ENCODE measurements at regions not wholly inside any gene's neighbourhood (a gene's known extent, or its start where the extent isn't known, plus 50 kb on each side); places are given as distances from the start of the nearest gene placed in this dataset.

GRCh38 chr4:188287169-188287894 lies 148.1 kb downstream of the TRIML1 start:
- no peak overlapping the region for H3K27ac ChIP-seq
- no peaks in the 10 kb centered on the region for H3K36me3 ChIP-seq
- H3K27me3 ChIP-seq: peaks cover 12% of the 10 kb centered on the region
- TF ChIP-seq, protein P1, sequence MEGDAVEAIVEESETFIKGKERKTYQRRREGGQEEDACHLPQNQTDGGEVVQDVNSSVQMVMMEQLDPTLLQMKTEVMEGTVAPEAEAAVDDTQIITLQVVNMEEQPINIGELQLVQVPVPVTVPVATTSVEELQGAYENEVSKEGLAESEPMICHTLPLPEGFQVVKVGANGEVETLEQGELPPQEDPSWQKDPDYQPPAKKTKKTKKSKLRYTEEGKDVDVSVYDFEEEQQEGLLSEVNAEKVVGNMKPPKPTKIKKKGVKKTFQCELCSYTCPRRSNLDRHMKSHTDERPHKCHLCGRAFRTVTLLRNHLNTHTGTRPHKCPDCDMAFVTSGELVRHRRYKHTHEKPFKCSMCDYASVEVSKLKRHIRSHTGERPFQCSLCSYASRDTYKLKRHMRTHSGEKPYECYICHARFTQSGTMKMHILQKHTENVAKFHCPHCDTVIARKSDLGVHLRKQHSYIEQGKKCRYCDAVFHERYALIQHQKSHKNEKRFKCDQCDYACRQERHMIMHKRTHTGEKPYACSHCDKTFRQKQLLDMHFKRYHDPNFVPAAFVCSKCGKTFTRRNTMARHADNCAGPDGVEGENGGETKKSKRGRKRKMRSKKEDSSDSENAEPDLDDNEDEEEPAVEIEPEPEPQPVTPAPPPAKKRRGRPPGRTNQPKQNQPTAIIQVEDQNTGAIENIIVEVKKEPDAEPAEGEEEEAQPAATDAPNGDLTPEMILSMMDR (IDR thresholded peaks at IDR 0.05): no peak
- no peak overlapping the region for H3K4me3 ChIP-seq (ENCODE audit: low read depth in 1 of 2, low read length in 1 of 2)
- no peaks in the 10 kb centered on the region for H3K9me3 ChIP-seq
- H3K4me1 ChIP-seq (ENCODE audit: control insufficient read depth in 1 of 2, insufficient read depth in 1 of 2, low read depth in 1 of 2, low read length in 1 of 2): no peaks in the 10 kb centered on the region

DNA sequence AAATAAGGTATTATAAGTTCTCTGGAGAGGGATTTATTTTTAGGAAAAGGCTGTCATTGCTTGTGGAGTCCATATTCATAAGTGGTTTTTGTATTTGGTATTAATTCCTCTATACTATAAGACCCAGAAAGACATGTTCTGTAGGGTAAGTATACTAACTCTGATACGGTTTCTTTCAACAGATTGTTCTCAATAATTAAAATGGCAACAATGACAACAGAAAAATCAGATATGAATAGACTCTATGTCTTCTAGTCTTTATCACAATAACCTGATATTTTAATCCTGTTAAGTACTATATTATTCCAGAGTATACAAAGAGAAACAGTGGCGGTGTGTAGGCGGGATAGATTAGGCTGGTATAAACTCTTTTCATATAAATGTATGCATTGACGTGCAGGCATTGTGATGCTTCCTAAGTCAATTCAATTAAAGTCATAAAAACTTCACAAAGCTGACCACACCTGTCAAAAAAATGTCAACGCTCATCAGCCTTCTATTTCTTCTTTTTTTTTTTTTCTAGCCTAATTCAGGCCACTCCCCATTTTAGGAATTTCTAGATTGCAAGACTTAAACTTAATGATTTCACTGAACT lies 150.4 kb downstream of the TRIML1 start:
- Histone ChIP-seq H3K36me3 (no peaks in the 10 kb centered on the region), H3K4me1 (ENCODE audit: control insufficient read depth in 1 of 2, insufficient read depth in 1 of 2, low read depth in 1 of 2, low read length in 1 of 2) (no peaks in the 10 kb centered on the region), H3K27ac (no peak overlapping the region), H3K4me3 (ENCODE audit: low read depth in 1 of 2, low read length in 1 of 2) (no peak overlapping the region), H3K27me3 (no peaks in the 10 kb centered on the region), H3K9me3 (no peaks in the 10 kb centered on the region)
- TF ChIP-seq, protein P1 (IDR thresholded peaks at IDR 0.05): no peak

DNA sequence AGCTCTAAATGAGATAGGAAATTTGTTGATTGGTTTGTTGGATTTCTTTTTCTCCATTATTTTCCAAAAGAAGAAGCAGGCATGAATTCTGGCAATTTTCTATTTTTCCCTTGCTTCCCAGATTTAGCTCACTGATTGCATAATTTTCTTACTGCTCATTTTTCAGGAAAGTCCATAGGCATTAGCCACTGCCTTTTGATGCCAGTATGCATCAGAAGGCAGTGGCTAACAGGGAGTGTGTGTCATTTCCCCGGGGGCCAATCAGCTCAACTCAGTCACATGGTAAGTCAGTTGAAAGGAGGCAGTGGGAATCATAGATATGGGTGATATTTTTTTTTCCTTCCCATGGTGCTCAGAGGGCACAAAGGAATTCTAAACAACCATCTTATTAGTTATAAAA lies 156.7 kb downstream of the TRIML1 start:
- Histone ChIP-seq H3K27me3 (no peaks in the 10 kb centered on the region), H3K36me3 (no peaks in the 10 kb centered on the region), H3K4me3 (ENCODE audit: low read depth in 1 of 2, low read length in 1 of 2) (no peak overlapping the region), H3K9me3 (no peaks in the 10 kb centered on the region), H3K4me1 (ENCODE audit: control insufficient read depth in 1 of 2, insufficient read depth in 1 of 2, low read depth in 1 of 2, low read length in 1 of 2) (no peaks in the 10 kb centered on the region), H3K27ac (no peak overlapping the region)
- TF ChIP-seq, protein P1 (IDR thresholded peaks at IDR 0.05): no peak

DNA sequence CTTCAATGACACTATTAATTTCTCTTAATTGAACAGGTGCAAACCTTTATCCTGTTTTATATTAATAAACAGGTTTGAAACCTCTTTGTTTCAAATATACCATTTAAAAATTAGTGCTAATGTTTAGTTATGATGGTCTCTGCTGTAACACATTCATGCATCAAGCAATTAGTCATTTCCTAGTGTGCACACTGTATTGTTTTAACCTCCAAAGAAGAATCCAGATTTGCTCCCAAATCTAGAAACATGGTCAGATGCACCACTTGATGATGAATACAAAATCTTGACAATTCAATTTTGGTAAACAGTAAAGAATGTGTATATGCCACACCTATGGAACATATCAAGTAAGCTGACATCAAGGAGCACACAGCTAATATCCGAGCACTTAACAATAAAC lies 157.1 kb downstream of the TRIML1 start:
- TF ChIP-seq, protein P1 (IDR thresholded peaks at IDR 0.05): no peak
- Histone ChIP-seq H3K36me3 (no peaks in the 10 kb centered on the region), H3K27me3 (no peaks in the 10 kb centered on the region), H3K4me1 (ENCODE audit: control insufficient read depth in 1 of 2, insufficient read depth in 1 of 2, low read depth in 1 of 2, low read length in 1 of 2) (no peaks in the 10 kb centered on the region), H3K9me3 (no peaks in the 10 kb centered on the region), H3K4me3 (ENCODE audit: low read depth in 1 of 2, low read length in 1 of 2) (no peak overlapping the region), H3K27ac (no peak overlapping the region)

GRCh38 chr4:188297873-188298272 lies 158.6 kb downstream of the TRIML1 start:
- H3K4me3 ChIP-seq (ENCODE audit: low read depth in 1 of 2, low read length in 1 of 2): no peak overlapping the region
- no peaks in the 10 kb centered on the region for H3K4me1 ChIP-seq (ENCODE audit: control insufficient read depth in 1 of 2, insufficient read depth in 1 of 2, low read depth in 1 of 2, low read length in 1 of 2)
- H3K27me3 ChIP-seq: no peaks in the 10 kb centered on the region
- no peaks in the 10 kb centered on the region for H3K36me3 ChIP-seq
- no peak overlapping the region for H3K27ac ChIP-seq
- TF ChIP-seq, protein P1 (IDR thresholded peaks at IDR 0.05): no peak
- H3K9me3 ChIP-seq: no peaks in the 10 kb centered on the region

All from neutrophil (primary cell).